ENCODE measurements at regions not wholly inside any gene's neighbourhood (a gene's known extent, or its start where the extent isn't known, plus 50 kb on each side); places are given as distances from the start of the nearest gene placed in this dataset.

DNA sequence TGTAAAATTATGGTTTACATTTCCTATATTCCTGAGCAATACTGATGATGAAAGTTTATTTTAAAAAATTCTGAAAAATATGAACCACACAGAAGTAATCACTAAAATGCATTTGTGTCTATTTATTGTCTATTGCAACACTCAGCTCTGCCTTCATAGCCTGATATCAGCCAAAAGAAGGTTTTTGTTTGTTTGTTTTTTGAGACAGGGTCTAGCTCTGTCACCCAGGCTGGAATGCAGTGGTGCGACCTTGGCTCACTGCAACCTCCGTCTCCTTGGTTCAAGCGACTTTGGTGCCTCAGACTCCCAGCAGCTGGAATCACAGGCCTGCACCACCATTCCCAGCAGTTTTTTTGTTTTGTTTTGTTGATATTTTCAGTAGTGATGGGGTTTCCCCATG is 1560.2 kb downstream of the SI start:
- TF ChIP-seq POLR2AphosphoS5 (IDR thresholded peaks at IDR 0.05; ENCODE audit: insufficient read depth, low read depth, low read length) (no peak), CTCF (IDR thresholded peaks at IDR 0.05; ENCODE audit: extremely low read depth in 1 of 2, insufficient read depth in 1 of 2, low read depth in 1 of 2, low read length in 2 of 2) (no peak), JUN (IDR thresholded peaks at IDR 0.05; ENCODE audit: borderline replicate concordance, insufficient read depth, insufficient read length, low read depth) (no peak), POLR2A (IDR thresholded peaks at IDR 0.05; ENCODE audit: low read depth, low read length) (no peak), GATA2 (IDR thresholded peaks at IDR 0.05; ENCODE audit: insufficient read depth, insufficient read length, low read depth, low read length) (no peak)

Data from endothelial cell of umbilical vein (primary cell).